Mucosa of rectum (tissue), 2 donors: ENCODE measurements at regions not wholly inside any gene's neighbourhood (a gene's known extent, or its start where the extent isn't known, plus 50 kb on each side); places are given as distances from the start of the nearest gene placed in this dataset.

Source experiments
- H3K27ac ChIP-seq, 2 donors: one replicate each; pipeline ENCODE4 v1.7.0; 2013; ENCODE audit warnings: inconsistent platforms in 2 of 2, low read depth in 2 of 2, low read length in 2 of 2
- H3K27me3 ChIP-seq, 2 donors: one replicate each; pipeline ENCODE4 v1.7.0; 2013; ENCODE audit warnings: low read length in 2 of 2; ENCODE audit not compliant: control insufficient read depth in 2 of 2, insufficient read depth in 2 of 2
- H3K36me3 ChIP-seq, 2 donors: one replicate each; pipeline ENCODE4 v1.7.0; 2013; ENCODE audit warnings: low read length in 2 of 2; ENCODE audit not compliant: control insufficient read depth in 2 of 2, insufficient read depth in 2 of 2
- H3K4me1 ChIP-seq, 2 donors: one replicate each; pipeline ENCODE4 v1.7.0; 2013; ENCODE audit warnings: low read length in 2 of 2, mild to moderate bottlenecking in 1 of 2; ENCODE audit not compliant: control insufficient read depth in 2 of 2, insufficient read depth in 2 of 2
- H3K4me3 ChIP-seq, 2 donors: one replicate each; pipeline ENCODE4 v1.7.0; 2013; ENCODE audit warnings: low read length in 2 of 2
- H3K9ac ChIP-seq, 2 donors: one replicate each; pipeline ENCODE4 v1.7.0; 2013; ENCODE audit warnings: low read length in 2 of 2, low read depth in 1 of 2, mild to moderate bottlenecking in 1 of 2
- H3K9me3 ChIP-seq, 2 donors: one replicate each; pipeline ENCODE4 v1.7.0; 2013; ENCODE audit warnings: low read length in 2 of 2; ENCODE audit not compliant: control insufficient read depth in 2 of 2
- donor health status: healthy.
- donor health status: Normal muscosa, but diverticular disease.

- no peaks in the 10 kb centered on the region for H3K36me3 ChIP-seq
- H3K27me3 ChIP-seq: no peaks in the 10 kb centered on the region
- H3K4me3 ChIP-seq: no peak overlapping the region
- H3K9ac ChIP-seq: no peak overlapping the region
- no peaks in the 10 kb centered on the region for H3K4me1 ChIP-seq
- H3K27ac ChIP-seq: no peak overlapping the region
- H3K9me3 ChIP-seq: no peaks in the 10 kb centered on the region
These were observed 299.2 kb upstream of the LRRN1 start for GRCh38 chr3:3499987-3500386.

GRCh38 chr3:3499012-3499562 is 300.1 kb upstream of the LRRN1 start:
- Histone ChIP-seq H3K4me3 (no peak overlapping the region), H3K9me3 (no peaks in the 10 kb centered on the region), H3K27ac (no peak overlapping the region), H3K4me1 (no peaks in the 10 kb centered on the region), H3K27me3 (no peaks in the 10 kb centered on the region), H3K36me3 (no peaks in the 10 kb centered on the region), H3K9ac (no peak overlapping the region)

GRCh38 chr3:3495611-3496010 is 303.6 kb upstream of the LRRN1 start:
- Histone ChIP-seq H3K36me3 (no peaks in the 10 kb centered on the region), H3K27ac (no peak overlapping the region), H3K9ac (no peak overlapping the region), H3K4me3 (no peak overlapping the region), H3K27me3 (no peaks in the 10 kb centered on the region), H3K4me1 (no peaks in the 10 kb centered on the region), H3K9me3 (no peaks in the 10 kb centered on the region)

GRCh38 chr3:3476669-3477068 is 297.2 kb upstream of the CRBN start:
- no peaks in the 10 kb centered on the region for H3K27me3 ChIP-seq
- H3K4me1 ChIP-seq: no peaks in the 10 kb centered on the region
- H3K4me3 ChIP-seq: no peak overlapping the region
- H3K36me3 ChIP-seq: no peaks in the 10 kb centered on the region
- H3K27ac ChIP-seq: no peak overlapping the region
- H3K9me3 ChIP-seq: no peaks in the 10 kb centered on the region
- H3K9ac ChIP-seq: no peak overlapping the region

- H3K27ac ChIP-seq: no peak overlapping the region
- no peaks in the 10 kb centered on the region for H3K9me3 ChIP-seq
- no peaks in the 10 kb centered on the region for H3K27me3 ChIP-seq
- no peak overlapping the region for H3K9ac ChIP-seq
- H3K36me3 ChIP-seq: no peaks in the 10 kb centered on the region
- H3K4me3 ChIP-seq: no peak overlapping the region
- no peaks in the 10 kb centered on the region for H3K4me1 ChIP-seq
These were observed 289.1 kb upstream of the CRBN start for GRCh38 chr3:3468596-3468995.

GRCh38 chr3:3464131-3464530 is 284.6 kb upstream of the CRBN start:
- Histone ChIP-seq H3K36me3 (no peaks in the 10 kb centered on the region), H3K27me3 (no peaks in the 10 kb centered on the region), H3K9me3 (no peaks in the 10 kb centered on the region), H3K4me3 (no peak overlapping the region), H3K4me1 (no peaks in the 10 kb centered on the region), H3K9ac (no peak overlapping the region), H3K27ac (no peak overlapping the region)

- Histone ChIP-seq H3K36me3 (no peaks in the 10 kb centered on the region), H3K9ac (no peak overlapping the region), H3K9me3 (no peaks in the 10 kb centered on the region), H3K4me1 (no peaks in the 10 kb centered on the region), H3K27me3 (no peaks in the 10 kb centered on the region), H3K27ac (no peak overlapping the region), H3K4me3 (no peak overlapping the region)
These were observed 281.8 kb upstream of the CRBN start for GRCh38 chr3:3461317-3461716.

GRCh38 chr3:3448468-3448867 is 269.0 kb upstream of the CRBN start:
- H3K4me3 ChIP-seq: no peak overlapping the region
- no peaks in the 10 kb centered on the region for H3K4me1 ChIP-seq
- no peaks in the 10 kb centered on the region for H3K36me3 ChIP-seq
- no peaks in the 10 kb centered on the region for H3K9me3 ChIP-seq
- no peaks in the 10 kb centered on the region for H3K27me3 ChIP-seq
- H3K27ac ChIP-seq: no peak overlapping the region
- H3K9ac ChIP-seq: no peak overlapping the region

GRCh38 chr3:3447641-3448040 is 268.1 kb upstream of the CRBN start:
- Histone ChIP-seq H3K36me3 (no peaks in the 10 kb centered on the region), H3K9me3 (no peaks in the 10 kb centered on the region), H3K4me1 (no peaks in the 10 kb centered on the region), H3K9ac (no peak overlapping the region), H3K27ac (no peak overlapping the region), H3K4me3 (no peak overlapping the region), H3K27me3 (no peaks in the 10 kb centered on the region)

GRCh38 chr3:3446251-3446650 is 266.8 kb upstream of the CRBN start:
- H3K9me3 ChIP-seq: no peaks in the 10 kb centered on the region
- no peak overlapping the region for H3K4me3 ChIP-seq
- no peaks in the 10 kb centered on the region for H3K4me1 ChIP-seq
- H3K27me3 ChIP-seq: no peaks in the 10 kb centered on the region
- H3K9ac ChIP-seq: no peak overlapping the region
- no peak overlapping the region for H3K27ac ChIP-seq
- no peaks in the 10 kb centered on the region for H3K36me3 ChIP-seq

- H3K4me1 ChIP-seq: no peaks in the 10 kb centered on the region
- H3K4me3 ChIP-seq: no peak overlapping the region
- no peaks in the 10 kb centered on the region for H3K27me3 ChIP-seq
- H3K36me3 ChIP-seq: no peaks in the 10 kb centered on the region
- H3K9me3 ChIP-seq: no peaks in the 10 kb centered on the region
- no peak overlapping the region for H3K27ac ChIP-seq
- no peak overlapping the region for H3K9ac ChIP-seq
These were observed 264.0 kb upstream of the CRBN start for GRCh38 chr3:3443482-3443881.
